AG04450 (cell line): ENCODE measurements at regions not wholly inside any gene's neighbourhood (a gene's known extent, or its start where the extent isn't known, plus 50 kb on each side); places are given as distances from the start of the nearest gene placed in this dataset.

Experiments
- CTCF ChIA-PET: fragments of 300-600, 350-600 bp; formaldehyde crosslinking; extraction: SDS; loops from one replicate; lab custom pipeline; 2022; ENCODE audit warnings: antibody characterized with exemption, inconsistent platforms; lab: Charles Lee
- POLR2A ChIA-PET: fragments of 350-600 bp; formaldehyde crosslinking; extraction: SDS; loops from one replicate; lab custom pipeline; 2021; ENCODE audit warnings: antibody characterized with exemption, inconsistent platforms; lab: Yijun Ruan, JAX
- DNase-seq: peaks from one replicate; pipeline ENCODE4 v3.0.0-alpha.2; 2011; ENCODE audit warnings: low read depth, low spot score
- H3K27ac ChIP-seq: one replicate; pipeline ENCODE4 v1.5.1; 2012; ENCODE audit warnings: low read depth, low read length, control low read depth
- H3K27me3 ChIP-seq: one replicate; pipeline ENCODE4 v1.6.0; 2012; ENCODE audit warnings: low read length; ENCODE audit not compliant: control insufficient read depth, insufficient read depth
- H3K4me3 ChIP-seq: 2 replicates; pipeline ENCODE4 v1.5.1; 2011; ENCODE audit warnings: mild to moderate bottlenecking, low read depth, low read length, control low read depth
- H3K9me3 ChIP-seq: 2 replicates; pipeline ENCODE4 v1.5.1; 2012; ENCODE audit warnings: low read length; ENCODE audit not compliant: control insufficient read depth, insufficient read depth
- TF ChIP-seq, protein P1 (sequence below): IDR thresholded peaks from 2 replicates; pipeline ENCODE4 v1.5.1; 2011; ENCODE audit warnings: low read depth, low read length, control low read depth, inconsistent platforms

DNA sequence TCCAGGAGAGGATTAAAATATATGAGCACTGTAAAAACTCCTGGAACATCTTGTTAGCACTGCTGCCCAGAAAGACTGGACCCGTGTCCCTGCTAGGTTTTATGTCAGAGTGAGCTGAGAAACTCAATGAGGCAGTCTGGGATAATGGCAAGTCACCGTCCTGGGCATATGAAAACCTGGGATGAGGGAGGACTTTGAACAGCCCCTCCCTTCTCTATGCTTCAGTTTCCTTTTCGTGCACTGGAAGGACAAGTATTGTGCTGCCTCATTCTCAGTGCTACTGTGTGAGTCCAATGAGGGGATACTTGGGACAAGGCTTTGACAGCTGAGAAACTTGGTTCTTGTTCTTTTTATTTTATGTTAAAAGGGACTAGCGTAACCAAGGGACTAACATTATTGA is 143.0 kb upstream of the SHB start:
- H3K9me3 ChIP-seq = peaks cover 4% of the 10 kb centered on the region; the same call in 1 of the 2 replicates
- TF ChIP-seq, protein P1, sequence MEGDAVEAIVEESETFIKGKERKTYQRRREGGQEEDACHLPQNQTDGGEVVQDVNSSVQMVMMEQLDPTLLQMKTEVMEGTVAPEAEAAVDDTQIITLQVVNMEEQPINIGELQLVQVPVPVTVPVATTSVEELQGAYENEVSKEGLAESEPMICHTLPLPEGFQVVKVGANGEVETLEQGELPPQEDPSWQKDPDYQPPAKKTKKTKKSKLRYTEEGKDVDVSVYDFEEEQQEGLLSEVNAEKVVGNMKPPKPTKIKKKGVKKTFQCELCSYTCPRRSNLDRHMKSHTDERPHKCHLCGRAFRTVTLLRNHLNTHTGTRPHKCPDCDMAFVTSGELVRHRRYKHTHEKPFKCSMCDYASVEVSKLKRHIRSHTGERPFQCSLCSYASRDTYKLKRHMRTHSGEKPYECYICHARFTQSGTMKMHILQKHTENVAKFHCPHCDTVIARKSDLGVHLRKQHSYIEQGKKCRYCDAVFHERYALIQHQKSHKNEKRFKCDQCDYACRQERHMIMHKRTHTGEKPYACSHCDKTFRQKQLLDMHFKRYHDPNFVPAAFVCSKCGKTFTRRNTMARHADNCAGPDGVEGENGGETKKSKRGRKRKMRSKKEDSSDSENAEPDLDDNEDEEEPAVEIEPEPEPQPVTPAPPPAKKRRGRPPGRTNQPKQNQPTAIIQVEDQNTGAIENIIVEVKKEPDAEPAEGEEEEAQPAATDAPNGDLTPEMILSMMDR = no peak
- peaks cover 25% of the 10 kb centered on the region for H3K27me3 ChIP-seq
- no peak overlapping the region for H3K27ac ChIP-seq
- no peak overlapping the region for H3K4me3 ChIP-seq
- POLR2A ChIA-PET = no interaction called here
- no peak for DNase-seq
- CTCF ChIA-PET = interaction anchor here (1.1 kb wide), 1 partner anchor 124 kb away, joined by 4 read pairs; no protein-coding TSS in a partner anchor

DNA sequence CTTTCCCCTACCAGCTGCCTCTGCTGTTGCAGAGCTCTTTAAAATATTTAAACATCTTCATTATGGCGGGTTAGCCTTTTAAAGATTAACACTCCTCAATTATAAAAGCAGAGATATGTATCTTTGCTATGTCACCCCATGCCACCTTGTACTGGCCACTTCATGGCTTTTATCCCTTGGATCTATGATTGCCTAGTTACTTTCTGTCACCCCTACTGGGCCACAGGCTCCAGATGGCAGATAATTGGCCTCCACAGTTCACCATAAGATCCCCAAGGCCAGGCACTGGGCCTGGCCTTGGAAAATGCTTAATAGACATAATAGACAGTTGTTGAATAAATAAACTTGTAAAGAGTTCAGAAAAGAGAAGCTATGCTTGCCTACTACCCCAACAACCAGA is 142.0 kb upstream of the SHB start:
- H3K27me3 ChIP-seq = peaks cover 26% of the 10 kb centered on the region
- TF ChIP-seq, protein P1 = no peak
- ChIA-PET CTCF (interaction anchor here (1.1 kb wide), 1 partner anchor 123 kb away, joined by 4 read pairs; no protein-coding TSS in a partner anchor), POLR2A (no interaction called here)
- peaks cover 6% of the 10 kb centered on the region; the same call in 1 of the 2 replicates for H3K9me3 ChIP-seq
- no peak for DNase-seq
- no peak overlapping the region for H3K4me3 ChIP-seq
- H3K27ac ChIP-seq = no peak overlapping the region

DNA sequence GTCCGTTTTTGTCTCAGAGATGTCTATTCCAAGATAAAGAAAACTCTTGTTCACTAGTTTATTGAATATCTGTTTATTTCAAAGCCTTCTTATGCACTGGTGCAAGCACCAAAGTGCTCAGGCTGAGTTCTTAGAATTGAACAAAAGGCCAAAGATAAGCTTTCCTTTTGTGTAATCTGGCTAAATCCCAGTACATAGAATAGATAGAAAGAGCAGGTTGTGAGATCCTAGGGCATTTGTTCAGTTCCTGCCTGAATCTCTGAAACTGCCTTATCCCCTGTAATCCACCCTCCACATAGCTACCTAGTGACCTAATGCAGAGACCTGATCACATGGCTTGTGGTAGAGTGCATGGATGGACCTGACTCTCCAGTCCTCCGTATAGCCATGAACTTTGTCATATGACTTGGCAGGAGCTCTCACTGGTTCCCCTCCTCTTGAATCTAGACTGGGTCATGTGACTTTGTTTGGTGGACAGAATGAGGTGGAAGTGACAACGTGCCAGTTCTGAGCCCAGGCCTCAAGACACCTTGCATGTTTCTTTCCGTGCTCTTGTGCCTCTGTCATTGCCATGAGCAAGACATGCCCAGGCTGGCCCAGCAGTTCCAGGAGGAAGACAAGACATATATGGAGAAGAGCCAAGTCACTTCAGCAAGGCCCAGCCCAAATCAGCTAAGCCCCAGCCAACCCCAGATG is 139.3 kb upstream of the SHB start:
- ChIA-PET CTCF (interaction anchor here (0.7 kb wide), 1 partner anchor 48 kb away, joined by 3 read pairs; no protein-coding TSS in a partner anchor), POLR2A (no interaction called here)
- DNase-seq = no peak
- no peak overlapping the region for H3K27ac ChIP-seq
- H3K27me3 ChIP-seq = peaks cover 15% of the 10 kb centered on the region
- H3K4me3 ChIP-seq = no peak overlapping the region
- TF ChIP-seq, protein P1 = no peak
- peaks cover 6% of the 10 kb centered on the region; the same call in 1 of the 2 replicates for H3K9me3 ChIP-seq

DNA sequence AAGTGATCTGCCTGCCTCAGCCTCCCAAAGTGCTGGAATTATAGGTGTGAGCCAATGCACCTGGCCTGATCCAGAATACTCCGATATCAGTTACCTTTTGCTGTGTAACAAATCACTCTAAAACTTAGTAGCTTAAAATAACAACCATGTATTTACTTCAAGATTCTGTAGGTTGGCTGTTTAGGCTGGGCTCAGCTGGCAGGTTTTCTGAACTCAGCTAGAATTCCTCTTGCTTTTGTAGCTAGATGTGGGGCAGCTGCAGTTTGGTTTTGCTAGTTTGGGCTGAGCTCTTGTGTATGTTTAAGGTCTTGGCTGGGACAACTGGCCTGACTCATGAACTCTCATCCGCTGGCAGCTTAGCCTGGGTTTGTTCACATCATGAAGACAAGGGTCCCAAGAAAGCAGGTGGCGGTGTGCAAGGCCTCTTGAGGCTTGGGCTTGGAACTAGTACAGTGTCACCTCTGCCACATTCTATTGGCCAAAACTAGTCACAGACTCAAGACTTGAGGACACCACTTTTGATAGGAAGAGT is 138.3 kb upstream of the SHB start:
- CTCF ChIA-PET = interaction anchor here (0.6 kb wide), 1 partner anchor 18 kb away, joined by 3 read pairs; no protein-coding TSS in a partner anchor
- TF ChIP-seq, protein P1 = no peak
- POLR2A ChIA-PET = no interaction called here
- no peak overlapping the region for H3K4me3 ChIP-seq
- H3K9me3 ChIP-seq = peaks cover 6% of the 10 kb centered on the region; the same call in 1 of the 2 replicates
- no peak for DNase-seq
- no peak overlapping the region for H3K27ac ChIP-seq
- H3K27me3 ChIP-seq = peaks cover 17% of the 10 kb centered on the region

DNA sequence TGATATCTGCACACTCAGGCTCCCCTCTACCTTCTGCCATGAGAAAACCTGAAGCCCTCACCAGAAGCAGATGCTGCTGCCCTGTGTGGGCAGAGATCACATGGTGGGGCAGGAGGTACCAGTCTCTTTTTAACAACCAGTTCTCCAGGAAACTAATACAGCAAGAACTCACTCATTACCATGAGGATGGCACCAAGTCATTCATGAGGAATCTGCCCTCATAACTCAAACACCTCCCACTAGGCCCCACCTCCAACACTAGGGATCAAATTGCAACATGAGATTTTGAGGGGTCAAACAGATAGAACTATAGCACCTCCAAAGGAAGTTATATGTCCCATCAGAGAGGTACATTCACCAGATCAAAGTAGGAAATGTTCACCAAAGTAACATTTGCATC is 136.3 kb upstream of the SHB start:
- CTCF ChIA-PET = no interaction called here
- POLR2A ChIA-PET = no interaction called here
- Histone ChIP-seq H3K27me3 (peaks cover 31% of the 10 kb centered on the region), H3K9me3 (peaks cover 6% of the 10 kb centered on the region; the same call in 1 of the 2 replicates), H3K4me3 (no peak overlapping the region), H3K27ac (no peak overlapping the region)
- TF ChIP-seq, protein P1 = no peak
- no peak for DNase-seq
